Fibroblast of skin of scalp (primary cell): ENCODE measurements at regions not wholly inside any gene's neighbourhood (a gene's known extent, or its start where the extent isn't known, plus 50 kb on each side); places are given as distances from the start of the nearest gene placed in this dataset.

Experiments used
- DNase-seq: peaks from one replicate; pipeline ENCODE4 v3.0.0-alpha.2; 2013

DNA sequence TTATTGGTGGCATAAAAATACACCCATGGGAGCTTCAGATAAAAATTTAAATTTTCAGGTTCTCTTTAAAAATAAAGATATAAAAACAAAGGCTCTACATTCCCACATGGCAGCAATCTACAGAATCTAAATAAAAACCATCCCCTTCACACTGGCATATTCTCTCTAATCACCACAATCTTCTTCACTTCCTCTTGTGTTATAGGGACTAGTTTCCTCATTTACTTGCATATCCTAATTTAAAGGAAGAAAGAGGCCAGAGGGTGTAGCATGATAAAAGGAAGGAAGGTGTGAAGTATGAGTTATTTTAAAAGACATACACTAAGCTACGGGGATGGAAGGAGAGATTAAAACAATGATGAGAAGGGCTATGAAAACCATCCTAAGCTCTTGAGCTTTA lies 390.5 kb downstream of the ZNF608 start:
- DNase-seq, result no peak

DNA sequence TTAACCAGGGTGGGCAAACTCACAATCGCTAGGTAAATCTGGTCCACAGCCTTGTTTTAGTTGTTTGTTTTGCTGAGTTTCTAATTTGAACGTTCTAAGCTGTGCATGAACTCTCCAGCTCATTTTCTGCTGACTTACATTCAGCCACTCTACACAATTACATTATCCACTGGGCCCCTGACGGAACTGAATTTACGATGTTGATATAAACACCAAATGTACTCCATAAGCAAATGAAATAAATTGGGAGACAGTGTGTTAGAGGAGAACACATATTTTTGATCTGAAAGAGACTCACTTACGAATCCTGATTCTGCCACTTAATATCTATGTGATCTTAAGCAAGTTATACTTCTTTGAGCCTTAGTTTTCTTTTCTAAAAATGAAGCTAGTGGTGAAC lies 393.4 kb downstream of the ZNF608 start:
- no peak for DNase-seq

DNA sequence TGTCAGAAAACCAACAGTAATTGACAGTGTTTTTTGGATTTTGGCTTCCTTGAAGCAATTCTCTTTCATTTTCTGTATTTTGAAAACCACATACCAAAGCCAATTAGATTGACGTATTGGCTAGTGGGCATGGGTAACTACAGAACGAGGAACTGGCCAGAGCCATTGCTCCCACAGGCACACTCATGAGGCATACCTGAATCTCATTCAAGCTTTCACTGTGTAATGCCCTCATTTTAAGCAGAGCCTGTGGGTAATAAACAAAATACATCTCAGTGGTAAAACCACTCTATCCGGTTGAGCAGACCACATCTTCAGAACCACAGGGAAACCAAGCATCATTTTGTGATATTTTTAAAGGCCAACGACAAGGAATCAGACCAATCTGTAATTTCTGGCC lies 394.1 kb downstream of the ZNF608 start:
- DNase-seq, result no peak

DNA sequence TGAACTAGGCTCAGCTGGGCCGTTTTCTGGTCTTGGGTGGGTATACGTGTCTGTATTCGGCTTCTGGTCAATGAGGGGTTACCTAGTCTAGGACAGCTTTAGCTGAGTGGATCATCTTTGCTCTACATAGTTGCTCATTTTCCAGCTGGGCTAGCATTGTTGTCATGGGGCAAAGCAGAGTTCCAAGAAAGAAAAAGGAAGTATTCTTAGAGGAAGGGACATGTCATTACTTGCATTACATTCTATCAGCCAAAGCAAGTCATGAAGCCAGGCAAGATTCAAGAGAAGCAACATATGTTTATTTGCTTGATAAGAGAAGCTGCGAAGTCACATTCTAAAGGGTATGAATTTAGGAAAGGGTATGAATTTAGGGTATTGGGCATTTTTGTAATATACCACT lies 396.5 kb downstream of the ZNF608 start:
- no peak for DNase-seq

DNA sequence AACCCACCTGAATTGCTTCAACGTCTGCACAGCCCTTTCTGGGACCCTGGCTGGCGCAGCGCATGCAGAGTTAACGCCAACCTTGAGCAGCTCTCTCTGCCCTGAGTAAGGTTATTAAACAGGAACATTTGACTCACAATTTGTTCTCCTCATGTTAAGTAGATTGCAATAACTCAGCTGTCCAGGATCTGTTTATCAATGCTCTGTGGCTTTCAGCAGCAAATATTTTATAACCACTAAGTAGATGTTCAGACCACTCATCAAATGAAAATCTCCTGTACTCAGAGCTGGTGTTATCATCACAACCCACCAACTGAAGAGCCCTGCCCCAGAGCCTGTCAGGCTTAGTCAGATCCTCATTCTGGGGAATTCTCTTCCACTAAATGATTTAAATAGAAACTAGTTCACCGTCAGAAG lies 403.0 kb downstream of the ZNF608 start:
- peak; percentile 92 for DNase-seq

DNA sequence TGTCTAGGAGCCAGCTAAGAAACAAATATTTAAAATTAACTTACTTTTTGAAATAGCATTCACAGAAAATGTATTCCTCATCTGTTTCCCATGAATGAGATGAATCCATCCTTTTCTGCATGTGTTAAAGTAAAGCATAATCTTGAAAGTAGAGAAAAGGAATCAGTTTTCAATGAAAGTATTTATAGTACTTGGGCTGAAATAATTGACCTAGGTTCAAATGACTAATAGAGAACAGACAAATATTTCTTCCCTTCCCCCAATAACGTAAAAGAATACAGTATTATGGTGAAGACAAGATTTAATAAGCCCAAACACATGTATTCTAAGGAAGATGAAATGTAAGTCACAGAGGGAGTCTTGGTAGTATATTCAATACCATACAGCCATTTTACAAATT lies 403.5 kb downstream of the ZNF608 start:
- DNase-seq, result peak; percentile 8

DNA sequence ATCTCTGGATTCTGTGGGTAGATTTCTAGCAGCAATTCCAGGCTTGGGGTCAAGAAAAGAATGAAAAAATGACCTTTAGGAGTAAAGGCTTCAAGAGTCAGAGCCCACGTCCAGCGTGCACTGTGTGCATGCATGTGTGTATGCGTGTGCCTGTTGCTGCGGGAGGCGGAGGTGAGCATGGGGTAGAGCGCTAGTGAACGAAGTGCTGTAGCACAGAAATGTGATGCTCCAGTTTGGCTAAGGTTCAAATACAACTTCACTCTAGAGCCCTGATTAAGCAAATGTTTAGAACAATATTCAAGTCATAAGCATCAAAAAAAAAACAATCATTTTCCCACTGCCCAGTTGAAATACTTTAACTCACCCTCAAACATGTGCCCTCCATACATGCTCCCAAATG lies 403.9 kb downstream of the ZNF608 start:
- no peak for DNase-seq

DNA sequence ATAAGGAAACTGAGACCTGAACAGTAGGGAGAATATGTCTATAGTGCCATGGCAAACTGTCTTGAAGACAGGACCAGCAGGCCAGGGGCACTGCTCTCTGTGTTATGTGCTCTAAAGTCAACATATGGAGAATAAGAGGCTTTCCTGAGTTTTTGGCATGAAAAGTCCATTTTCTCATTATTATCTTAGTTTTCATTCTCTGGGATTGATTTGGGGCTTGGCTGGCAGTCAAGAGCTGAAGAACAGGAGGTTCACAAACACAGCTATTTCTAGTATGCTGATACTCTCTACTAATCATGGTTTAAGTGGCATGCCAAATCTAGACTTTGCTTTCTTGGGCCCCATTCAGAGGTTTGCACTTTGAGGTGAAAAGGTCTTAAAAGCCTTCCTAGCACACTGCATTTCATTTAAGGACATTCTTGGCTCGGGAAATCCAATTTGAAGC lies 404.4 kb downstream of the ZNF608 start:
- DNase-seq, result peak; percentile 82

DNA sequence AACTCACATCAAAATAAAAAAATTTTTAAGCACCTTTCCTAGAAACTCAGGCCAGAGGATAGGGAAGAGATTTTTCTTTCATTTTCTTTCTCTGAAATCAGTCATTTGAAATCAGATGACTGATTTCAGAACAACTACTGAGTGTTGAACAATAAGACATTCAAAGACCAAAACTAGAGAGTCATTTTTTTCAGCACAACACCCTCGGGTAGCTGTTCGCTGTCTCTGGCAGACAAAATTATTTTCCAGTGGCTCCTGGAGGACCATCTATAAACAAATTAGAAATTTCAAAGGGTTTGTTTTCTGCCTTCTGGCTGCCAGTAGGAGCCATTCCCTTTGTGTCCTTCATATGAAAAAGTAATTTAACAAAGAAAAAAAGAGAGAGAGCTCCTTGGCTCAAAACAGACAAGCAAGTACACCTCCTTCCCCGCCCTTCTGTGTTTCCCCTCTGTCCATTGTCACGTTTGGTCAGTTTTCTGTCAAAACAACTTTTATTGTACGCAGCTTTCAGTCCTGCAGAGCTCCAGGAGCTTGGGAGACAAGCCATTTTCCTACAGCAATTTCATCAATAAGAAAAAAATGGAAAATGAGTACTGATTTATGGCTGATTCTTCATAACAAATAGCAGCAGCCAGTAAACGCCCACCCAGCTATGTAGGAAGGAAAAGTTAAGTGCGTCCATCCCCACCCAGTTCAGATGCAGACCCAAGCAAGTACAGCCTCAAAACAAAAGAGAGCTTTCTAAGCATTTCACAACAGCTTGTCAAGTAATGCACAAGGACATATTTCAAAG lies 405.2 kb downstream of the ZNF608 start:
- DNase-seq, result no peak

DNA sequence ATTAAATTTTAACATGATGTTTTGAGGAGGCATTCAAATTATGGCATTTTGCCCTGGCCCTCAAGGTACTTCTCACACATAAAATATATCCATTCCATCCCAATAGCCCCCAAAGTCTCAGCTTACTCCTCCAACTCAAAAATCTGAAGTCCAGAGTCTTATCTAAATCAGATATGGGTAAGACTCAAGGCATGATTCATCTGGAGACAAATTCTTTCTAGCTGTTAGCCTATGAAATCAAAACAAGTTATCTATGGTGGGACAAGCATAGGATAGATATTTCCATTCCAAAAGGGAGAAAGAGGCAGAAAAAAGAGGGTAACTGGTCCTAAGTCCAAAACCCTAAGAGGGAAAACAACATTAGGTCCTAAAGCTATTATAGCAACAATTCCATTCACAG lies 408.4 kb downstream of the ZNF608 start:
- peak; percentile 14 for DNase-seq

DNA sequence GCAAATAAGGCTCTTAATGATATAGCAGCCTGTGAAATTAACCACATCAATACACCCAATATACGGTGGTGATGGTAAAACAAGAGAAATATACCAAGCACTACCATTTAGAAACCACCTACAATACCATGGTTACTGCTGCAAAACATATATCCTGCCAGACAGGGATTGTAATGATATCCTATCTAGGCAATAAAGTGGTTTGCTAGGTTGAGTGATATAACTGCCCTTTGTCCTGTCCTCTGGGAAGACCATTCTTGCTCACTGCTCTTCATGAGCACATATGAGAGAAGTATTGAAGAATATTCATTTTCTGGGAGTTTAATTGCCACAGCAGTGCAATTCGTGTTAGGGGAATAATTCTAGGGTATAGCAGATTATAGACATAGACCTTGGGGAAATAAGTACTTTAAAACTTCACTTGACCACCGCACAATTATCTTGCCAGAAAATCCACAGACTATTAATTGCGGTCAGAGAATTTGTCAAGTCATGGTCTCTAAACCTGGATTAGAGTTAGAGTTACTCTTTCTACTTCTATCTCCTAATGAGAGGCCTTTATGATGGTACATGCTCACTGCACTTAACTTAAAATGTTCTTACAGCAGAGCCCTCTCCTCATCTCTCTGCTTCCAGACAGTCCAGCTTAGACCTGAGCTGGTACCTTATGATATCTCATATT lies 413.0 kb downstream of the ZNF608 start:
- DNase-seq, result no peak

DNA sequence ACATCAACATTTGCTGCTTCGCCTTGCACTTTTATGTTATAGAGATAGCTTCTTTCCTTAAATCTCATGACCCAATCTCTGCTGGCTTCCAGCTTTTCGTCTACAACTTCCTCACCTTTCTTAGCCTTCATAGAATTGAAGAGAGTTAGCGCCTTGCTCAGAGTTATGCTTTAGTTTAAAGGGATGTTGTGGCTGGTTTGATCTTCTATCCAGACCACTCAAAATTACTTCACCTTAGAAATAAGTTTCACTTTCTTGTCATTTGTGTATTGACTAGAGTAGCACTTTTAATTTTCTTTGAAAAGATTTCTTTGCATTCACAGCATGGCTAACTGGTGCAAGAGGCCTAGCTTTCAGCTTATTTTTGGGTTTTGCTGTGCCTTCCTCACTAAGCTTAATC lies 414.2 kb downstream of the ZNF608 start:
- no peak for DNase-seq

DNA sequence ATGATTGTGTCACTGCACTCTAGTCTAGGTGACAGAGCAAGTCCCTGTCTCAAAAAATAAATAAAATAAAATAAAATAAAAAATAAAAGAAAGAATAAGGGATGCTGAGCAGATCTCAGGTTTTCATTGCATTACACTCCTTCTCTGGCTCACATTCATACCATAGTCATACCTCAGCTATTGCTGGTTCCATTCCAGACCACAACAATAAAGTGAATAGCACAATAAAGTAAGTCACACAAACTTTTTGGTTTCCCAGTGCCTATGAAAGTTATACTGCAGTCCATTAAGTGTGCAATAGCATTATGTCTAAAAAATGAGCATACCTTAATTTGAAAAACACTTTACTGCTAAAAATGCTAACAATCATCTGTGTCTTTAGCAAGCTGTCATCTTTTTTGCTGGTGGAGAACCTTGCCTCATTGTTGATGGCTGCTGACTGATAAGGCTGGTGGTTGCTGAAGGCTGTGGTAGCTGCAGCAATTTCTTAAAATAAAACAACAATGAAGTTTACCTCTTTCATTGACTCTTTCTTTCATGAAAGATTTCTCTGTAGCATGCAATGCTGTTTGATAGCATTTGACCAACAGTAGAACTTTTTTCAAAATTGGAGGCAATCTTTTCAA lies 415.7 kb downstream of the ZNF608 start:
- DNase-seq, result peak; percentile 13

DNA sequence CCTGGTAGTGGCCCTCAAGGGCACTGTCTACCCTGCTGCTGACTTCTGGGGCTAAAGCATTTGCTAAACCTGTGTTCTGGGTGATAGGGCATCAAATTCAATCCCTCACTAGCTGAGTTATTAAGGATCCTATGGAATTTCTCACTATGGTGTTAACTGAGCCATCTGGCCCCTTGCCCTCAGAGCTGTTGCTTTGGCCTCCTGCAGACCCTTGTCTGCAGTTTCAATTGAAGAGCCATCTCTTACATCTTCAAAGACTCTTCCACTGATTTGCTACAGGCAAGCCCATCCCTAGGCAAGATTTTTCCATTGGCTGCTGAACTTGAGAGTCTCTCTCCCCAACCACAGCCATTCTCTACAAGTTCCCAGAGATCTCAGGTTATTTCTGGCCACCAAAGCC lies 418.2 kb downstream of the ZNF608 start:
- no peak for DNase-seq

DNA sequence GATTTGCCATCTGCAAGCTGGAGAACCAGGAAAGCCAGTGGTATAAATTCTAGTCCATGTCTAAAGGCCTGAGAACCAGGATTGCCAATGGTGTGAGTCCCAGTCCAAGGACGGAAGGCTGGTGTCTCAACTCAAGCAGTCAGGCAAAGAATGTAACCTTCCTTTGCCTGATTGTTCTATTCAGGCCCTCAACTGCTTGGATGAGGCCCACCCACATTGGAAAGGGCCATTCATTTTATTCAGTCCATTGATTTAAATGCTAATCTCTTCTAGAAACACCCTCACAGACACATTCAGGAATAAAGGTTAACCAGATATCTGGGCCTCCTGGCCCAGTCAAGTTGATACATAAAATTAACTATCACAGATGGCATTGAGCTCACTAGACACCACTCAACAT lies 427.8 kb downstream of the ZNF608 start:
- DNase-seq, result no peak

DNA sequence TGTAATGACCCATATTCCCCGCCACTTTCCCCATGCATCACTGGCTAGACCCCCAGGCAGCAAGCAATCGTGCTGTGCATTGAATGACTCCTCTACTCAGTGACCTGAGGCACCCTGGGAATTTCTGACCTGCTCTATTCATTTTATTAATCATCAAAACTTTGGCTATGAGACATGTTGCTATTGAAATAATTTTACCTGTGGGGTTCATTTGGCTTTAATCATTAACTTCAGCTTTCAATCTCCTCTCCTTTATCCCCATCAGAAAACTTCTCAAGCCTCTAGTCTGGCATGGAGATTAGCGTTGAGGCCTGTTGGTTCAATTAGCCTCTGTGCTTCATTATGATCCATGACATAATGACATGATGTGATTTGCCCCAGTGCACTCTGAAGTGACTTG lies 429.0 kb downstream of the ZNF608 start:
- no peak for DNase-seq

DNA sequence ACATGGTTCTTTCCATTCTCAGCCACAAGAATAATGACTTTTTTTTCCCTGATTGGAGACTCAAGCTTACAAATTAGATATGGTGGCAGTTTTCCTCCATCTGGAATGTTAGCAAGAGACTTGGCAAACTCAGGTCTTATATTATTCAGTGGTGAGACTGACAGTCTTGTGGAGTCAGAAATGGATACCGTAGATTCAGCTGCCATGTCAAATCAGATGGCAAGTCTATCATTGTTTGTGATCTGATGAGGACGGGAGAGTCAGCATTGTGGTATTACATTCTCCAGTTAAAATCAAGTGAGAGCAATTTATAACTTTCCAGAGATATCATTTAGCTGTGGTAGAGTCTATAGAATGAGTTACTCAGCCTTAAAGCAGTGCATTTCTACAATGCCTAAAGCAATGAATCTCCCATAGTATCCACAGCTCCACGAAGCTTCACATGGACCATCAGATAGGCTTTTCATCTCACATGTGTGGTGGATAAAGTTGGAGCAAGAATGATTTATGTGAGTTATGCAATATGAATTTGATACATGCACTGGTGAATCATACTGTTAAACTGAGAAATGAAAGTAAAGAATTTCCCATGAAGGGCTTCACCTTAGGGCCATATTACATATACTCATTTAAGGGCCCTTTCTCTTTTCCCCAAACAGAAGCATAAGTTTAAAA lies 430.6 kb downstream of the ZNF608 start:
- DNase-seq, result peak; percentile 70

DNA sequence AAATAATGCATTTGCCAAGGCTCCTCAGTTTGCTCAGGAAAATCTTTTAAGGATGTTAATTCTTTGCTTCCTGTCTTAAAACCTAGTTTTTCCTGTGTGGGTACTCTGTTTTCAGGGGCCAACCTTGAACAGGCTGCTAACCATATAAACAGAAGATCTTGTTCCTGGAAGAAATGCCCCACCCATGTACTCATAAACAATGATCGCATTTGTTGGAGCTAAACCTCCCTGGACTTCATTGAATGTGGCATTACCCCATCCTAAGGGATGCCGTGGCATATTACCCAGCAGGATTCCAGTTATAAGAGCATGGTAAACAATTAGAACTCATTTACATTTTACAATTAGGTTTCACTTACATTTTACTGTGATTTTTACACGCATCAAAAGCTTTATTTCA lies 436.0 kb downstream of the ZNF608 start:
- DNase-seq, result no peak

DNA sequence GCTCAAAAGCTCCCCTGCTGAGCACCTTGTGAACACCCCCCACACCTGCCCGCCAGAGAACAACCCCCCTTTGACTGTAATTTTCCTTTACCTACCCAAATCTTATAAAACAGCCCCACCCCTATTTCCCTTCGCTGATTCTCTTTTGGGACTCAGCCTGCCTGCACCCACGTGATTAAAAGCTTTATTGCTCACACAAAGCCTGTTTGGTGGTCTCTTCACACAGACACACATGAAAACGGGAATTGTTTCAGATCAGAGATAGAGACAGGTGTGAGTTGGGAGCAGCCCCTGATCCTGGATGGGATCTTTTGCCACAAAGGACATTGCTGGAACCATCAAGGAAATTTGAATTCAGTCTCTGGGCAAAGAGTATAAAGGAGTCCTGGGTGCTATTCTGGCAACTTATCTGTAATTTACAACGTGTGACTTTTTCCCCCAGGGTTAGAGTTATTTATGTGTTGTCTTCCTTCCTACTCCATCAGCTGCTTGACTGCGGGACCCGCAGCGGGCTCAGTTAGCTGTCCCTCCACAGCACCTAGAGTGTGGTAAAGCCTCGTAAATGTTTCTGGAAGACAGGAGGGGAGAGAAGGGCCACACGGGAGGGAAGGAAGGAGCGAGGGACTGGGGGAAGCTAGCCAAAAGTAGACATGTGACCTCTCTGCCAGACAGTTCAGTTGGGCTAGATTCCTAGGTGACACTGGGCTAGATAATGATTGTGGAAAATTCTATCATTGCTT lies 437.0 kb downstream of the ZNF608 start:
- DNase-seq, result no peak

DNA sequence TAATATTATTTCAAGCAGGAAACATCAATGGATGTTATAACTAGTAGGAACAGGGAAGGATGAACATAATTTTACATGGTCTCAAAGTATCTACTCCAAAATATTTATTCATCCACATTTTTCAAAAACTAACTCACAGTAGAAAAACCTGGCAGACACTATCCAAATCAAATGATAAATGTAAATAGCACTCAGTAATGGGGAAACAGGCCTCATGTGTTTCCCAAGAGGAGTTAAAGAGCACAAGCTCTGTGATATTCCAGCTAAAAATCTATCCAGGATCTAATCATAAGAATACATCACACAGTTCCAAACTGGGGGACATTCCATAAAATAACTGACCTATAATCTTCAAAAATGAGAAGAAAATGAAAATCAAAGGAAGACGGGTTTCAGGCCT lies 443.1 kb downstream of the ZNF608 start:
- DNase-seq, result no peak

DNA sequence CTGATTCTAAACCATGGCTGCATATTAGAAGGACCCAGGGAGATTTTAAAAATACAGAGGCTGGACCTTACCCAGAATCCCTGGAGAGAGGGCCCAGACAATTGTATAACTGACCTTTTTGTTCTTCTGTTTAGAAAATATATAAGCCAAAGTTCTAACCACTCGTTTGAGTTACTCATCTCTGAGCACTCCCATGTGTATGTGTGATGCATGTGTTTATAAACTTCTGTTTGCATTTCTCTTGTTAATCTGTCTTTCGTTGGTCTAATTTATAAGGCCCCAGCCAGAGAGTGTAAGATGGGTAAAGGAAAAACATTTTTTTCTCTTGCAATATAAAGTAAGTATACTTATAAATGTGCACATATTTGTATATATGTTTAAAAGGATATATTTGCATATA lies 443.9 kb downstream of the ZNF608 start:
- DNase-seq, result no peak

DNA sequence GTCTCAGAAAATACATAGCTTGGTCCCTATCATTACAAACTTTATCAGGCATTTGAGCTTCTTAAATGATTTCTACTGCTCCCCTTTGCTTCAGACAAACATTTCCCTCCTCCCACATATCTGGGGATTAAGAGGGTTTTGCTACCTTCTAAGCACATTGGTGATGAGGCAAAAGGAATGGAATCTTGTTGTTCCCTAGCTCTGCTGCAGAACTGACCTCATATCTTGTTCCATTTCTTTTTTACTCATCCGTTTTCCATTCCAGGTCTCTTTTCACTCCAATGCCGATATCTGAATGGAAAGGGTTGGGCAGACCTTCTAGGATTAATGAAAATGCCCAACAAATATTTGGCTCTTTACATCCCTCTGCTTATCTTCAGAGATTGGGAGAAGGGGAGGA lies 444.6 kb downstream of the ZNF608 start:
- DNase-seq, result peak; percentile 56
